ENCODE measurements at regions not wholly inside any gene's neighbourhood (a gene's known extent, or its start where the extent isn't known, plus 50 kb on each side); places are given as distances from the start of the nearest gene placed in this dataset.

GRCh38 chr3:31407665-31408064 is 125.1 kb upstream of the STT3B start:
- Histone ChIP-seq H3K4me1 (ENCODE audit: insufficient read depth, low read length) (0 out of 2 replicates have a peak, but pooled peaks cover 7% of the 10 kb centered on the region), H3K27ac (ENCODE audit: extremely low read length, insufficient read depth, low read length) (no peak overlapping the region), H3K4me2 (ENCODE audit: low read depth, low read length) (no peak overlapping the region), H2AFZ (ENCODE audit: low read length) (no peak overlapping the region), H3K9ac (ENCODE audit: insufficient read depth, low read depth, low read length) (no peak overlapping the region), H3K4me3 (replicated peaks in 1 of 3; ENCODE audit: insufficient read depth in 1 of 3, low read depth in 2 of 3, low read length in 3 of 3) (no peak overlapping the region), H4K20me1 (ENCODE audit: insufficient read depth, low read length) (no peaks in the 10 kb centered on the region), H3K79me2 (ENCODE audit: insufficient read depth, low read length) (no peaks in the 10 kb centered on the region), H3K27me3 (ENCODE audit: control insufficient read depth in 1 of 2, insufficient read depth in 2 of 2, low read length in 2 of 2) (no peaks in the 10 kb centered on the region; a peak in 1 of 5 replicates), H3K36me3 (replicated peaks in 1 of 2; ENCODE audit: control insufficient read depth in 1 of 2, insufficient read depth in 2 of 2, low read length in 2 of 2) (no peaks in the 10 kb centered on the region), H3K9me3 (ENCODE audit: low read length) (no peaks in the 10 kb centered on the region)
- intact Hi-C loops (cut with micrococcal nuclease; ENCODE audit: unreplicated experiment) (no loop called here), in situ Hi-C loops (cut with HindIII; ENCODE audit: extremely low pct_ligation_motif_present, low pct_unique_long_range_greater_than_20kb) (no loop called here)
- 76% methylated on average over 4 of the region's 4 CpGs for WGBS (ENCODE audit: low lambda C conversion rate)
- POLR2A ChIA-PET = no interaction called here
- FAIRE-seq (no peak), DNase-seq (ENCODE audit: low spot score) (no peak), ATAC-seq (no peak)
- CTCF ChIA-PET (ENCODE audit: low intra/inter-chr PET ratio, low total read pairs) = no interaction called here
- BruUV-seq (replicated peaks) = no TSS peak
- TF ChIP-seq TBX2 (CRISPR knock-in tag; IDR thresholded peaks at IDR 0.05; ENCODE audit: borderline replicate concordance) (no peak), HCFC1 (IDR thresholded peaks at IDR 0.05; ENCODE audit: low read depth, low read length) (no peak)

GRCh38 chr3:31408720-31409119 is 124.0 kb upstream of the STT3B start:
- DNase-seq (ENCODE audit: low spot score) = no peak
- CTCF ChIA-PET (ENCODE audit: low intra/inter-chr PET ratio, low total read pairs) = no interaction called here
- no peak overlapping the region for H3K4me3 ChIP-seq (replicated peaks in 1 of 3; ENCODE audit: insufficient read depth in 1 of 3, low read depth in 2 of 3, low read length in 3 of 3)
- H3K27me3 ChIP-seq (ENCODE audit: control insufficient read depth in 1 of 2, insufficient read depth in 2 of 2, low read length in 2 of 2) = no peaks in the 10 kb centered on the region; a peak in 1 of 5 replicates
- intact Hi-C loops (cut with micrococcal nuclease; ENCODE audit: unreplicated experiment) (no loop called here), in situ Hi-C loops (cut with HindIII; ENCODE audit: extremely low pct_ligation_motif_present, low pct_unique_long_range_greater_than_20kb) (no loop called here)
- 0 out of 2 replicates have a peak, but pooled peaks cover 7% of the 10 kb centered on the region for H3K4me1 ChIP-seq (ENCODE audit: insufficient read depth, low read length)
- no peak overlapping the region for H2AFZ ChIP-seq (ENCODE audit: low read length)
- 87% methylated on average over 3 of the region's 3 CpGs for WGBS (ENCODE audit: low lambda C conversion rate)
- no peak for ATAC-seq
- BruUV-seq (replicated peaks) = no TSS peak
- H3K9ac ChIP-seq (ENCODE audit: insufficient read depth, low read depth, low read length) = no peak overlapping the region
- TF ChIP-seq ZNF350 (CRISPR knock-in tag; IDR thresholded peaks at IDR 0.05; ENCODE audit: borderline replicate concordance, low read depth) = no peak
- TF ChIP-seq NR3C1 (CRISPR knock-in tag; IDR thresholded peaks at IDR 0.05) = no peak
- TF ChIP-seq MTF1 (CRISPR knock-in tag; IDR thresholded peaks at IDR 0.05) = no peak
- TF ChIP-seq, protein P1, sequence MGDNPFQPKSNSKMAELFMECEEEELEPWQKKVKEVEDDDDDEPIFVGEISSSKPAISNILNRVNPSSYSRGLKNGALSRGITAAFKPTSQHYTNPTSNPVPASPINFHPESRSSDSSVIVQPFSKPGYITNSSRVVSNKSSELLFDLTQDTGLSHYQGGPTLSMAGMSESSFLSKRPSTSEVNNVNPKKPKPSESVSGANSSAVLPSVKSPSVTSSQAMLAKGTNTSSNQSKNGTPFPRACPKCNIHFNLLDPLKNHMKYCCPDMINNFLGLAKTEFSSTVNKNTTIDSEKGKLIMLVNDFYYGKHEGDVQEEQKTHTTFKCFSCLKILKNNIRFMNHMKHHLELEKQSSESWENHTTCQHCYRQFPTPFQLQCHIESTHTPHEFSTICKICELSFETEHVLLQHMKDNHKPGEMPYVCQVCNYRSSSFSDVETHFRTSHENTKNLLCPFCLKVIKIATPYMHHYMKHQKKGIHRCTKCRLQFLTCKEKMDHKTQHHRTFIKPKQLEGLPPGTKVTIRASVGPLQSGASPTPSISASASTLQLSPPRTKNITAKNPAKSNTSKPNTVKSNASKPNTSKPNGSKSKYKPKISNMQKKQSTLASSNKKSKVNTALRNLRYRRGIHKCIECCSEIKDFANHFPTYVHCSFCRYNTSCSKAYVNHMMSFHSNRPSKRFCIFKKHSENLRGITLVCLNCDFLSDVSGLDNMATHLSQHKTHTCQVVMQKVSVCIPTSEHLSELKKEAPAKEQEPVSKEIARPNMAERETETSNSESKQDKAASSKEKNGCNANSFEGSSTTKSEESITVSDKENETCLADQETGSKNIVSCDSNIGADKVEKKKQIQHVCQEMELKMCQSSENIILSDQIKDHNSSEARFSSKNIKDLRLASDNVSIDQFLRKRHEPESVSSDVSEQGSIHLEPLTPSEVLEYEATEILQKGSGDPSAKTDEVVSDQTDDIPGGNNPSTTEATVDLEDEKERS (CRISPR knock-in tag; IDR thresholded peaks at IDR 0.05) = no peak
- TF ChIP-seq FOXK2 (IDR thresholded peaks at IDR 0.05) = no peak
- no peak for TF ChIP-seq ZNF431 (CRISPR knock-in tag; IDR thresholded peaks at IDR 0.05; ENCODE audit: borderline replicate concordance, low read depth)
- TF ChIP-seq ZNF205 (CRISPR knock-in tag; IDR thresholded peaks at IDR 0.05) = no peak
- TF ChIP-seq, protein P2, sequence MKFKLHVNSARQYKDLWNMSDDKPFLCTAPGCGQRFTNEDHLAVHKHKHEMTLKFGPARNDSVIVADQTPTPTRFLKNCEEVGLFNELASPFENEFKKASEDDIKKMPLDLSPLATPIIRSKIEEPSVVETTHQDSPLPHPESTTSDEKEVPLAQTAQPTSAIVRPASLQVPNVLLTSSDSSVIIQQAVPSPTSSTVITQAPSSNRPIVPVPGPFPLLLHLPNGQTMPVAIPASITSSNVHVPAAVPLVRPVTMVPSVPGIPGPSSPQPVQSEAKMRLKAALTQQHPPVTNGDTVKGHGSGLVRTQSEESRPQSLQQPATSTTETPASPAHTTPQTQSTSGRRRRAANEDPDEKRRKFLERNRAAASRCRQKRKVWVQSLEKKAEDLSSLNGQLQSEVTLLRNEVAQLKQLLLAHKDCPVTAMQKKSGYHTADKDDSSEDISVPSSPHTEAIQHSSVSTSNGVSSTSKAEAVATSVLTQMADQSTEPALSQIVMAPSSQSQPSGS (CRISPR knock-in tag; IDR thresholded peaks at IDR 0.05) = no peak
- no peak for TF ChIP-seq HIVEP1 (CRISPR knock-in tag; IDR thresholded peaks at IDR 0.05)
- FAIRE-seq = no peak
- no peak overlapping the region for H3K27ac ChIP-seq (ENCODE audit: extremely low read length, insufficient read depth, low read length)
- POLR2A ChIA-PET = no interaction called here
- no peak overlapping the region for H3K4me2 ChIP-seq (ENCODE audit: low read depth, low read length)
- no peaks in the 10 kb centered on the region for H3K79me2 ChIP-seq (ENCODE audit: insufficient read depth, low read length)
- no peaks in the 10 kb centered on the region for H3K36me3 ChIP-seq (replicated peaks in 1 of 2; ENCODE audit: control insufficient read depth in 1 of 2, insufficient read depth in 2 of 2, low read length in 2 of 2)
- no peaks in the 10 kb centered on the region for H3K9me3 ChIP-seq (ENCODE audit: low read length)
- H4K20me1 ChIP-seq (ENCODE audit: insufficient read depth, low read length) = no peaks in the 10 kb centered on the region

Data from HepG2 (cell line).